GM12874 (cell line): ENCODE measurements at regions not wholly inside any gene's neighbourhood (a gene's known extent, or its start where the extent isn't known, plus 50 kb on each side); places are given as distances from the start of the nearest gene placed in this dataset.

Experiments
- CTCF ChIP-seq: IDR thresholded peaks from 2 replicates; pipeline ENCODE4 v1.5.1; 2011; ENCODE audit warnings: low read depth, mild to moderate bottlenecking, control low read depth, low read length, moderate library complexity; ENCODE audit not compliant: insufficient read depth

GRCh38 chr2:152875701-152876695 lies 157.6 kb downstream of the ARL6IP6 start:
- no peak for TF ChIP-seq CTCF

GRCh38 chr2:152874955-152875354 lies 156.5 kb downstream of the ARL6IP6 start:
- no peak for TF ChIP-seq CTCF

GRCh38 chr2:152870239-152870638 lies 151.8 kb downstream of the ARL6IP6 start:
- no peak for TF ChIP-seq CTCF

- TF ChIP-seq CTCF: no peak
Measured at GRCh38 chr2:152867397-152867796, 149.0 kb downstream of the ARL6IP6 start.

GRCh38 chr2:152864601-152865149 lies 146.3 kb downstream of the ARL6IP6 start:
- no peak for TF ChIP-seq CTCF

- no peak for TF ChIP-seq CTCF
Measured at GRCh38 chr2:152863826-152864225, 145.4 kb downstream of the ARL6IP6 start.

GRCh38 chr2:152861349-152861942 lies 143.0 kb downstream of the ARL6IP6 start:
- TF ChIP-seq CTCF: peak; percentile 71; the same call in 1 of the 2 replicates
